ENCODE measurements at regions not wholly inside any gene's neighbourhood (a gene's known extent, or its start where the extent isn't known, plus 50 kb on each side); places are given as distances from the start of the nearest gene placed in this dataset.

DNA sequence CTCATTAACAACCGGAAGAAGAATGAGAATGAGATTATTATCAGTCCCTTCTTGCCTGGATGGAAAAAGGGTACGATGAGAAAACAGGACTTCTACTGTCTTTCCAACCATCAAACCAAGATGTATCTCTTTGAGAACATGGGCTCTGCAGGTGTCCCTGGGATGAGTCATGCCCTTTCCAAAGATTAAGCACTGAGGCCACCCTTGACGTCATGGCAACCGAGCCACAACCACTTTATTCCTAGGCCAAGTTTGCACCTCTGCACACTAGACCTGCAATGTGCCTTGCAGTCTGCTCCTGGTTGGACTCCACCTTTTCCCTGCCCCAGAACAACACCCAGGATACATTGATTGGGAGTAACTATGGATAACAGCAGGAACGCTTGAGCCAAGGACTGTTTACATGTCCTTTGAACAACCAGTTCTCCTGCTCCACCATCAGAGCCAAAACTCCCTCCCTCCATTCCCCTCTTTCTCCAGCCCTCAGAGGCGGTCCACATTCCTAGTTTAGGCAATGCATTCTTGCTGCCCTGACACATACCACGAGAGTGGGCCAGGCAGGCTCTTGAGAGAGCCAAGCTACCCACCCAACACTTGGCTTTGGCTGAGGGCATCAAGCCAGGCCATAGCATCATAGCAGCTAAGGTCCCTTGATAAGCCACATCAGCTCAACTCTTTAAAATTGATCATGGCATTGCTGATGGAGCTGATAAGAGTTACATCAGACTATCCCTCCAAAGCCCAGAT is 310.7 kb downstream of the TNS1 start:
- TF ChIP-seq, protein P1, sequence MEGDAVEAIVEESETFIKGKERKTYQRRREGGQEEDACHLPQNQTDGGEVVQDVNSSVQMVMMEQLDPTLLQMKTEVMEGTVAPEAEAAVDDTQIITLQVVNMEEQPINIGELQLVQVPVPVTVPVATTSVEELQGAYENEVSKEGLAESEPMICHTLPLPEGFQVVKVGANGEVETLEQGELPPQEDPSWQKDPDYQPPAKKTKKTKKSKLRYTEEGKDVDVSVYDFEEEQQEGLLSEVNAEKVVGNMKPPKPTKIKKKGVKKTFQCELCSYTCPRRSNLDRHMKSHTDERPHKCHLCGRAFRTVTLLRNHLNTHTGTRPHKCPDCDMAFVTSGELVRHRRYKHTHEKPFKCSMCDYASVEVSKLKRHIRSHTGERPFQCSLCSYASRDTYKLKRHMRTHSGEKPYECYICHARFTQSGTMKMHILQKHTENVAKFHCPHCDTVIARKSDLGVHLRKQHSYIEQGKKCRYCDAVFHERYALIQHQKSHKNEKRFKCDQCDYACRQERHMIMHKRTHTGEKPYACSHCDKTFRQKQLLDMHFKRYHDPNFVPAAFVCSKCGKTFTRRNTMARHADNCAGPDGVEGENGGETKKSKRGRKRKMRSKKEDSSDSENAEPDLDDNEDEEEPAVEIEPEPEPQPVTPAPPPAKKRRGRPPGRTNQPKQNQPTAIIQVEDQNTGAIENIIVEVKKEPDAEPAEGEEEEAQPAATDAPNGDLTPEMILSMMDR (conservative IDR thresholded peaks at IDR 0.05; ENCODE audit: low read depth in 2 of 2), result no peak
- TF ChIP-seq EZH2 (IDR thresholded peaks at IDR 0.05; ENCODE audit: low read depth, unreplicated experiment), result no peak
- TF ChIP-seq JUNB (IDR thresholded peaks at IDR 0.05; ENCODE audit: unreplicated experiment), result no peak
- no peak for TF ChIP-seq EZH2phosphoT487 (IDR thresholded peaks at IDR 0.05; ENCODE audit: unreplicated experiment)
- TF ChIP-seq REST (IDR thresholded peaks at IDR 0.05; ENCODE audit: unreplicated experiment), result no peak
- TF ChIP-seq POLR2AphosphoS5 (IDR thresholded peaks at IDR 0.05; ENCODE audit: low read depth), result no peak
- TF ChIP-seq CREB1 (CRISPR knock-in tag; IDR thresholded peaks at IDR 0.05; ENCODE audit: low read depth), result no peak
- TF ChIP-seq NANOG (IDR thresholded peaks at IDR 0.05; ENCODE audit: borderline replicate concordance), result no peak
- no peak for TF ChIP-seq ZNF114 (CRISPR knock-in tag; IDR thresholded peaks at IDR 0.05)
- TF ChIP-seq, protein P2, sequence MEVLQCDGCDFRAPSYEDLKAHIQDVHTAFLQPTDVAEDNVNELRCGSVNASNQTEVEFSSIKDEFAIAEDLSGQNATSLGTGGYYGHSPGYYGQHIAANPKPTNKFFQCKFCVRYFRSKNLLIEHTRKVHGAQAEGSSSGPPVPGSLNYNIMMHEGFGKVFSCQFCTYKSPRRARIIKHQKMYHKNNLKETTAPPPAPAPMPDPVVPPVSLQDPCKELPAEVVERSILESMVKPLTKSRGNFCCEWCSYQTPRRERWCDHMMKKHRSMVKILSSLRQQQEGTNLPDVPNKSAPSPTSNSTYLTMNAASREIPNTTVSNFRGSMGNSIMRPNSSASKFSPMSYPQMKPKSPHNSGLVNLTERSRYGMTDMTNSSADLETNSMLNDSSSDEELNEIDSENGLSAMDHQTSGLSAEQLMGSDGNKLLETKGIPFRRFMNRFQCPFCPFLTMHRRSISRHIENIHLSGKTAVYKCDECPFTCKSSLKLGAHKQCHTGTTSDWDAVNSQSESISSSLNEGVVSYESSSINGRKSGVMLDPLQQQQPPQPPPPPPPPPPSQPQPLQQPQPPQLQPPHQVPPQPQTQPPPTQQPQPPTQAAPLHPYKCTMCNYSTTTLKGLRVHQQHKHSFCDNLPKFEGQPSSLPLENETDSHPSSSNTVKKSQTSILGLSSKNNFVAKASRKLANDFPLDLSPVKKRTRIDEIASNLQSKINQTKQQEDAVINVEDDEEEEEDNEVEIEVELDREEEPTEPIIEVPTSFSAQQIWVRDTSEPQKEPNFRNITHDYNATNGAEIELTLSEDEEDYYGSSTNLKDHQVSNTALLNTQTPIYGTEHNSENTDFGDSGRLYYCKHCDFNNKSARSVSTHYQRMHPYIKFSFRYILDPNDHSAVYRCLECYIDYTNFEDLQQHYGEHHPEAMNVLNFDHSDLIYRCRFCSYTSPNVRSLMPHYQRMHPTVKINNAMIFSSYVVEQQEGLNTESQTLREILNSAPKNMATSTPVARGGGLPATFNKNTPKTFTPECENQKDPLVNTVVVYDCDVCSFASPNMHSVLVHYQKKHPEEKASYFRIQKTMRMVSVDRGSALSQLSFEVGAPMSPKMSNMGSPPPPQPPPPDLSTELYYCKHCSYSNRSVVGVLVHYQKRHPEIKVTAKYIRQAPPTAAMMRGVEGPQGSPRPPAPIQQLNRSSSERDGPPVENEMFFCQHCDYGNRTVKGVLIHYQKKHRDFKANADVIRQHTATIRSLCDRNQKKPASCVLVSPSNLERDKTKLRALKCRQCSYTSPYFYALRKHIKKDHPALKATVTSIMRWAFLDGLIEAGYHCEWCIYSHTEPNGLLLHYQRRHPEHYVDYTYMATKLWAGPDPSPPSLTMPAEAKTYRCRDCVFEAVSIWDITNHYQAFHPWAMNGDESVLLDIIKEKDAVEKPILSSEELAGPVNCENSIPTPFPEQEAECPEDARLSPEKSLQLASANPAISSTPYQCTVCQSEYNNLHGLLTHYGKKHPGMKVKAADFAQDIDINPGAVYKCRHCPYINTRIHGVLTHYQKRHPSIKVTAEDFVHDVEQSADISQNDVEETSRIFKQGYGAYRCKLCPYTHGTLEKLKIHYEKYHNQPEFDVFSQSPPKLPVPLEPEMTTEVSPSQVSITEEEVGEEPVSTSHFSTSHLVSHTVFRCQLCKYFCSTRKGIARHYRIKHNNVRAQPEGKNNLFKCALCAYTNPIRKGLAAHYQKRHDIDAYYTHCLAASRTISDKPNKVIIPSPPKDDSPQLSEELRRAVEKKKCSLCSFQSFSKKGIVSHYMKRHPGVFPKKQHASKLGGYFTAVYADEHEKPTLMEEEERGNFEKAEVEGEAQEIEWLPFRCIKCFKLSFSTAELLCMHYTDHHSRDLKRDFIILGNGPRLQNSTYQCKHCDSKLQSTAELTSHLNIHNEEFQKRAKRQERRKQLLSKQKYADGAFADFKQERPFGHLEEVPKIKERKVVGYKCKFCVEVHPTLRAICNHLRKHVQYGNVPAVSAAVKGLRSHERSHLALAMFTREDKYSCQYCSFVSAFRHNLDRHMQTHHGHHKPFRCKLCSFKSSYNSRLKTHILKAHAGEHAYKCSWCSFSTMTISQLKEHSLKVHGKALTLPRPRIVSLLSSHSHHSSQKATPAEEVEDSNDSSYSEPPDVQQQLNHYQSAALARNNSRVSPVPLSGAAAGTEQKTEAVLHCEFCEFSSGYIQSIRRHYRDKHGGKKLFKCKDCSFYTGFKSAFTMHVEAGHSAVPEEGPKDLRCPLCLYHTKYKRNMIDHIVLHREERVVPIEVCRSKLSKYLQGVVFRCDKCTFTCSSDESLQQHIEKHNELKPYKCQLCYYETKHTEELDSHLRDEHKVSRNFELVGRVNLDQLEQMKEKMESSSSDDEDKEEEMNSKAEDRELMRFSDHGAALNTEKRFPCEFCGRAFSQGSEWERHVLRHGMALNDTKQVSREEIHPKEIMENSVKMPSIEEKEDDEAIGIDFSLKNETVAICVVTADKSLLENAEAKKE (CRISPR knock-in tag; IDR thresholded peaks at IDR 0.05), result no peak
- TF ChIP-seq, protein P3, sequence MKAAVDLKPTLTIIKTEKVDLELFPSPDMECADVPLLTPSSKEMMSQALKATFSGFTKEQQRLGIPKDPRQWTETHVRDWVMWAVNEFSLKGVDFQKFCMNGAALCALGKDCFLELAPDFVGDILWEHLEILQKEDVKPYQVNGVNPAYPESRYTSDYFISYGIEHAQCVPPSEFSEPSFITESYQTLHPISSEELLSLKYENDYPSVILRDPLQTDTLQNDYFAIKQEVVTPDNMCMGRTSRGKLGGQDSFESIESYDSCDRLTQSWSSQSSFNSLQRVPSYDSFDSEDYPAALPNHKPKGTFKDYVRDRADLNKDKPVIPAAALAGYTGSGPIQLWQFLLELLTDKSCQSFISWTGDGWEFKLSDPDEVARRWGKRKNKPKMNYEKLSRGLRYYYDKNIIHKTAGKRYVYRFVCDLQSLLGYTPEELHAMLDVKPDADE (IDR thresholded peaks at IDR 0.05), result no peak
- TF ChIP-seq STAT1 (IDR thresholded peaks at IDR 0.05; ENCODE audit: unreplicated experiment), result no peak
